Activated naive CD8-positive, alpha-beta T cell treated with anti-CD3 and anti-CD28 coated beads, Interleukin-2, amount 50 U/mL, for 16 hours (primary cell): ENCODE measurements at regions not wholly inside any gene's neighbourhood (a gene's known extent, or its start where the extent isn't known, plus 50 kb on each side); places are given as distances from the start of the nearest gene placed in this dataset.
"Not testable (repeated sequence)": the region's sequence is repeated elsewhere in the genome, so short reads cannot be mapped to it uniquely, and the experiment has no call there.

Source experiments
- DNase-seq: peaks from one replicate; pipeline ENCODE4 v3.0.0-alpha.2; 2020; ENCODE audit warnings: low read depth, low spot score

DNA sequence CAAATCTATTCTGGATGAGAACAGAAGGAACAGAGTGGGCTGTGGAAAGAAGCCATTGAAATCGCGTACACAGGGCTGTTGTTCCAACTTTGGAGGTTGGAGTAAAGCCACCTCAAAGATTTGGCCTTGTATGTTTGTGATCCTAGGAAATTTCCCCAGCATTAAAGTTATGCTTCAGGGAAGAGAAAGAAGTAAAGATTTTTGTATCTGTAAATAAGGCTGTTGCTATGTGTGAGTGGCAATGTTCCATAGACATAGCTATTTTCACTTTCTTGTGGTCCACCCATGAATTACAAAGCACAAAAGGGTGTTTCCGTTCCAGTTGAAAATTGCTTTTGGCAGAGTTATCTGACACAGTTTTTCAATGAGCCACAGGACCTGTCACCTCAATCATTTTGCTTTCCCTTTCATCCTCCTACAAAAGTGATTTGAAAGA is 321.3 kb downstream of the TFAP2B start:
- no peak for DNase-seq

DNA sequence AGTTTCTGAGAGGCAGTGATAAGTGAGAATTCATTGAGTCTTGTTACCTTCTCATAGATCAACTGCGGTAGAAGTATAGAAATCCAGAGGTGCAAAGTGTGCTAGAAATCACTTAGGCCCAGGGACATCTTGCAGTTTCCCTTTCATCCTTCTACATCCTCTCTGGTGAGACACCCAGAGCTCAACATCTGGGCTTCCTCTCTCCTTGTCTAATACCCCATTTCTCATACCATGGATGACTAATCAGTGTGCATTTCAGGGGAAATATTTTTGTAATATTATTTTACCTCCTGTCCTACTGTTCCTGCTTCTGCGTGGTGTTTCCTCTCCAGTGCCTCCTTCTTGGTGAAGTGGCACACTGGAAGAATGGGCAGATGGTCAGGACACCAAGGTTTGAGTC is 322.4 kb downstream of the TFAP2B start:
- DNase-seq: no peak

- DNase-seq: no peak
These were observed 329.1 kb downstream of the TFAP2B start for GRCh38 chr6:51147756-51148155.

DNA sequence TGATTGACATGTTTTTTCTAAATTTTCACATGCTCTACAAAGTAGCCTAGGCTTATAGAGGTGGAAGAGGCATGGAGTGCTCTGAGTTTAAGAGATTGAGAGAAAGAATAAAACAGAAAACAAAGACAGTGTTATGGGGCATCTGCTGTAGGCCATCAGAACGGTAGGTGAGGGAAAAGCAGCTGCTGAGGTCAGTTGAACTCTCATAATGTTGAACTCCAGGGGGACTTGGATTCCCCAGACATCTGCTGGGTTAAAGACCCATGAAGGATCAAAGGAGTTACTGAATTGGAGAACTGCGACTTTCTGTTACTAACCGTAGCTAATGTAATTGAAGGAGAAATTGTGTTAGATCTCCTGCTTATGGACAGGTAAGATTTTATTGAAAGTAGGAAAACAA is 333.9 kb downstream of the TFAP2B start:
- DNase-seq: no peak

GRCh38 chr6:51153109-51153508 is 334.4 kb downstream of the TFAP2B start:
- DNase-seq: no peak

DNA sequence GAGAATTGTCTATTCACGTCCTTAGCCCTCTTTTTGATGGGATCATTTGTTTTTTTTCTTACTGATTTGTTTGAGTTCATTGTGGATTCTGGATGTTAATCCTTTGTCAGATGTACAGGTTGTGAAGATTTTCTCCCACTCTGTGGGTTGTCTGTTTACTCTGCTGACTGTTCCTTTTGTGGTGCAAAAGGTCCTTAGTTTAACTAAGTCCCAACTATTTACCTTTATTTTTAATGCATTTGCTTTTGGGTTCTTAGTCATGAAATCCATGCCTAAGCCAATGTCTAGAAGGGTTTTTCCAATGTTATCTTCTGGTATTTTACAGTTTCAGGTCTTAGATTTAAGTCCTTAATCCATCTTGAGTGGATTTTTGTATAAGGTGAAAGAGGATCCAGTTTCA is 336.3 kb downstream of the TFAP2B start:
- DNase-seq: not testable (repeated sequence)

DNA sequence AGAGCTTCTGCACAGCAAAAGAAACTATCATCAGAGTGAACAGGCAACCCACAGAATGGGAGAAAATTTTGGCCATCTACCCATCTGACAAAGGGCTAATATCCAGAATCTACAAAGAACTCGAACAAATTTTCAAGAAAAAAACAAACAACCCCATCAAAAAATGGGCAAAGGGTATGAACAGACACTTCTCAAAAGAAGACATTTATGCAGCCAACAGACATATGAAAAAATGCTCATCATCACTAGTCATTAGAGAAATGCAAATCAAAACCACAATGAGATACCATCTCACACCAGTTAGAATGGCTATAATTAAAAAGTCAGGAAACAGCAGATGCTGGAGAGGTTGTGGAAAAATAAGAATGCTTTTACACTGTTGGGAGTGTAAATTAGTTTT is 340.6 kb downstream of the TFAP2B start:
- DNase-seq: not testable (repeated sequence)

DNA sequence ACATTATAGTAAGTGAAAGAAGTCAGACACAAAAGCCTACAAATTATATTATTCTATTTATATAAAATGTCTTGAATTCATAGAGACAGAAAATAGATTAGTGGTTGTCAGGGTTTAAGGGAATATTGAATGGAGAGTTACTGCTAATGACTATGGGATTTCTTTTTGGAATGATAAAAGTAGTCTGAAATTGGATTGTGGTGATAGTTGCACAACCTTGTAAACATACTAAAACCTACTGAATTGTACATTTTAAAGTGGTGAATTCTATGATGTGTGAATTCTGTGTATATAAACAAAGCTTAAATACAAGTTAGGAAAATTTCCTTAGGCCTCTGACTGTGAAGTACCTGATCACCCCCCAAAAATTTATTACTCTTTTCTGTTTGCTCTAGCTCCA is 343.1 kb downstream of the TFAP2B start:
- no peak for DNase-seq

DNA sequence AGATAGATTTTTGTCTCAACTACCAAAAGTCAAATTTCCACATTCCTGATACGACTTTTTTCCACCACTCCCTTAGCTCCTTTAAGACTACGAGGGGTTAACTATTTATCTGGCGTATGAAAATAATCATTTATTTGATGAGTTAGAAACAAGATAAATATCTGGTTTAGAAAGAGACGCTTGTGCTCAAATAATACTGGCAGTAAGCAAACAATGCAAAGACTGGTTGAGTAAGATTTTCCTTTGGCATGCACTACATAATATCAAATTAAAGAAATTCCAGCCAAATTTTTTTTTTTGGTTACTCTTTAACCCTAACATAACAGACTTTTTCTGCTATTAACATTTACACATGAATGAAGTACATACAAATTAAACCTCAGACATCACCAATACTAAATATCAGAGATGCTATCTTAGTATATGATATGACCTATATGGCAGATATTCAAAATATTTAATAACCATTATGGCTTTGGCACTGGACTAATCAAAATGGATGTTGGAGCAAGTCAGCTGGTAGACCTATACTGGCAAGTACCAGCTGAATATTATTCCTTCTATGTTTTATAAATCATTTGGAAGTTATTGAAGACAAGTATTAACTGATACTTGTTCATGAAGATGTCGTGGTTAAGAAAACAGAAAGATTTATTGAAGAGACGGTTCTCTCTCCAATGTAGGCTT is 345.3 kb downstream of the TFAP2B start:
- DNase-seq: no peak

DNA sequence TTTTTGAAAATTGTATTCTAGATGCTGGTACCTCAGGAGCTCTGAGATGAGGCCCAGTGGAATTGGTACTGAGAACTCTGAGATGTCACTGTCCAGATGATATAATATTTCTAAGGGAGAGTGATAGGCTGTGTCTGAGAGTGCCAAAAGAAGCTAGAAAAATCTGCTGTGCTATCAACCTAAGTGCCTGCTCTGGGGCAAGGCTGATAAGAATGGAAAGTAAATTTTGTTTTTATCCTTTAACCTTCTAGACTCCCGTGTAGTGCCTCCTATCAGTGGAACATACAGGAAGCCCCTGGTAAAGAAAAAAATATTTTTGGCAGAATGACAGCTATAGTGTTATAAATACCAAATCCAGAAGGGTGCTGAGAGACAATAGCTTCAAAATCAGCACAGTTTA is 348.2 kb downstream of the TFAP2B start:
- no peak for DNase-seq

DNA sequence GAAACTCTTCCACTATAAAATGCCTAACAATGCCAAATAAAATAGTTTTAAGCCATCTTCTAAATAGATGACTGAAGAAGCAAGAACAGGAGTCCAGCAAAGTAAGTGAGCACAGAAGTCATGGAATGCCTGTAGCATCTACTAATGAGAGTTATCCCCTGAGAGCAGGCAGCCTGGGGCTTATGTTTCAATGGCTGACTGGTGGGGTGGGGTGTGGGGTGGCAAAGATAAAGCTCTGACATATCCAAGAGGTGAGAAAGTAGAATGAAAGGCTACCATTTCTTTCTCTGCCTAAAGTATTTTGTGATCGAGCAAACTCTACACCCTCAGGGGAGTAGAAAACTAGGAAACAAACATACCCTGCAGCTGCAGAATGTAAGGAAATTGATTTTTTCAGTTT is 348.8 kb downstream of the TFAP2B start:
- DNase-seq: no peak

DNA sequence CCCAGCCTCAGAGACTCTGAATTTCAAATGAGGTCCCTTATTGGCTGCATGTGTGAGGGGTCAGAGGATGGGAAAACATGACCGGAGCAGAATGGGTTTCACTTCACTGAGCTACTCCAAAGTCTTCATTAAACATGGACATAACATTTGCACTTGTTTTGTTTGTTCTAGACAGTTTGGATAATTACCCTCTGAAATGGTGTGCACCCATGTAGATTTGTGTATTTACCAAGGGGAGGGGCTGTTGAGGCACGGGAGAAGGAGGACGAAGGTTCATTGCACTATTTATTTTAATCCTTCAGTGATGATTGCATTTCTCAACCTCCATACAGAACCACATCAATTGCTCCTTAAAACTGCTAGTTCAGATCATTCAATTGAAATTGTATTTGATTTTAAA is 364.2 kb downstream of the TFAP2B start:
- DNase-seq: no peak

GRCh38 chr6:51184046-51184445 is 365.4 kb downstream of the TFAP2B start:
- DNase-seq: no peak

DNA sequence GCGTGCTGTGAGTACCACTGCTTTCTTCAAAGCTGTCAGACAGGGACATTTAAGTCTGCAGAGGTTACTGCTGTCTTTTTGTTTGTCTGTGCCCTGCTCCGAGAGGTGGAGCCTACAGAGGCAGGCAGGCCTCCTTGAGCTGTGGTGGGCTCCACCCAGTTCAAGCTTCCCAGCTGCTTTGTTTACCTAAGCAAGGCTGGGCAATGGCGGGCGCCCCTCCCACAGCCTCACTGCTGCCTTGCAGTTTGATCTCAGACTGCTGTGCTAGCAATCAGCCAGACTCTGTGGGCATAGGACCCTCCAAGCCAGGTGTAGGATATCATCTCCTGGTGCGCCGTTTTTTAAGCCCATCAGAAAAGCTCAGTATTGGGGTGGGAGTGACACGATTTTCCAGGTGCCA is 374.5 kb downstream of the TFAP2B start:
- DNase-seq: not testable (repeated sequence)

GRCh38 chr6:51199105-51199552 is 380.5 kb downstream of the TFAP2B start:
- DNase-seq: no peak

- no peak for DNase-seq
These were observed 381.1 kb downstream of the TFAP2B start for GRCh38 chr6:51199733-51200260.

DNA sequence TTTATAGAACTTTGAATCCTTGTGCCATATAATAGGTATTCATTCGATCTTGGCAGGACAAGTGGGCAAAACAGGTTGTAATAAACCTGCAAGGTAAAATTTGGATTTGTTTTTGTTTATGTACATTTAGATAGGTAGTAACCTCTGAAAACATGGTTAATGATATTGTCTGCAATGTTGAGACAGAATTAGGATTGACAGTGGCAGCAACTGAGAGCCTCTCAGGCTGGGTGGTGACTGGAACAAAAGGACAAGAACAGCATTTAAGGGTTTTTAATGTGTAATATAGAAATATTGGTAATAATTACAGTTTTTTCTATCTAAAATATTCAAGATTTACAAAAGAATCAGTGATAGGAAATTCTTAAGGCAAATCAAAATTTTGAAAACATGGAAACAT is 382.0 kb downstream of the TFAP2B start:
- no peak for DNase-seq

GRCh38 chr6:51202653-51203052 is 384.0 kb downstream of the TFAP2B start:
- DNase-seq: not testable (repeated sequence)

- no peak for DNase-seq
These were observed 384.8 kb downstream of the TFAP2B start for GRCh38 chr6:51203504-51203903.

GRCh38 chr6:51206686-51207085 is 388.0 kb downstream of the TFAP2B start:
- not testable (repeated sequence) for DNase-seq

- no peak for DNase-seq
These were observed 391.0 kb downstream of the TFAP2B start for GRCh38 chr6:51209651-51210050.

DNA sequence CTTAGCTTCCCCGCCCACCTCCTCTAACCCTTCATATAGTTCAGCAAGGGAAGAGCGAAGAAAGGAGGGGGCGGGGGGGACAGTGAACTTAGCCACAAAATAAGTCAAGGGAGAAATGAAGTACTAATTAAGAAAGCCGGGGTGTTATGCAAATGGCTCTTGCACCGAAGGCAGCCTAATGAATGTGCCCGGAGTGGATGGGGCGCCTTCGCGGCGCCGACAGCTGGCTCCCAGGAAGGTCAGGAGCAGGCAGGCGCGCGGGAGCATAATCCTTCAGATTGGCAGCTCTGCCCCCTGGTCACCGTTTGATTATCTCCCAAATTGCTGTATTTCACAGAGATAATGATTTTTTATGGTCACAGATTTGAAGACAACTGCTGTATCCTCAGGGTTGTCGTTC is 395.1 kb downstream of the TFAP2B start:
- DNase-seq: no peak

- no peak for DNase-seq
These were observed 395.8 kb downstream of the TFAP2B start for GRCh38 chr6:51214442-51214841.

- no peak for DNase-seq
These were observed 399.5 kb downstream of the TFAP2B start for GRCh38 chr6:51218181-51218580.
